ENCODE measurements at regions not wholly inside any gene's neighbourhood (a gene's known extent, or its start where the extent isn't known, plus 50 kb on each side); places are given as distances from the start of the nearest gene placed in this dataset.

DNA sequence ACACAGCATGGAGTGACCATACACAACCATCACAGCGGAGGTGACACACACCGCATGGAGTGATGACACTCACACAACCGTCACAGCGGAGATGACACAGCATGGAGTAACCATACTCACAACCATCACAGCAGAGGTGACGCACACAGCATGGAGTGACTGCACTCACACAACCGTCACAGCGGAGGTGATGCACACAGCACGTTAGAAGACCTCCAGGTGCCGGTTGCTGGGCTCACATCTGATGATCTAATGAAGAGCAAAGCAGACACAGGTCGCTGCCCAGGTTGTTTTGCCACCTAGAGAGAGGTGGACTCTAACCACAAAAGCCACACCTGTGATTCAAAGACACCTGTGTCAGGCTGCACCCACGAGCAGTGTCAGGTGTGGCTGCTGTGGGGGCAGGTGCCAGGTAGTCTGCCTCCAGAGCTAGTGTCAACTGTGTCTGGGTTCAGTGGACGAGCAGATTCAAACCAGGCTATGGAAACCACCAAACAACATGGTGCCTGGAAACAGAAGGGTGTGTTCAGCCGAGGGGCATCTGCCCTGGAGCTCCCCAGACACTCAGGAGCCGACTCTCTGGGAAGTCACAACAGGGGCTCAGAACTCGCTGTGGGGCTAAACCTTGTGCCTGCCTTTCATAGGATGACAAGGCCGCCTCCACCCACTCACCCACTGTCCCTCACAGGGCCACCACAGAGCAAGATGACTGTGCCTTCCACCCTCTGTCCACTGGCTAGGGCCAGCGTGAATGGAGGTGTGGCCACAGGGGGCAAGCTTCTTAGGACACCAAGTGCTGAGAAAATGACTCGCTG lies 608.2 kb downstream of the TBC1D22A start:
- no peaks in the 10 kb centered on the region for H3K9me3 ChIP-seq (ENCODE audit: low read length)
- intact Hi-C loops (cut with micrococcal nuclease) = no loop called here

GRCh38 chr22:47369431-47370015 lies 607.1 kb downstream of the TBC1D22A start:
- H3K9ac ChIP-seq (ENCODE audit: low read length) = no peak overlapping the region; the same call in 1 of the 2 replicates
- TF ChIP-seq EZH2 (IDR thresholded peaks at IDR 0.05; ENCODE audit: low read length, unreplicated experiment) = no peak
- TF ChIP-seq, protein P1, sequence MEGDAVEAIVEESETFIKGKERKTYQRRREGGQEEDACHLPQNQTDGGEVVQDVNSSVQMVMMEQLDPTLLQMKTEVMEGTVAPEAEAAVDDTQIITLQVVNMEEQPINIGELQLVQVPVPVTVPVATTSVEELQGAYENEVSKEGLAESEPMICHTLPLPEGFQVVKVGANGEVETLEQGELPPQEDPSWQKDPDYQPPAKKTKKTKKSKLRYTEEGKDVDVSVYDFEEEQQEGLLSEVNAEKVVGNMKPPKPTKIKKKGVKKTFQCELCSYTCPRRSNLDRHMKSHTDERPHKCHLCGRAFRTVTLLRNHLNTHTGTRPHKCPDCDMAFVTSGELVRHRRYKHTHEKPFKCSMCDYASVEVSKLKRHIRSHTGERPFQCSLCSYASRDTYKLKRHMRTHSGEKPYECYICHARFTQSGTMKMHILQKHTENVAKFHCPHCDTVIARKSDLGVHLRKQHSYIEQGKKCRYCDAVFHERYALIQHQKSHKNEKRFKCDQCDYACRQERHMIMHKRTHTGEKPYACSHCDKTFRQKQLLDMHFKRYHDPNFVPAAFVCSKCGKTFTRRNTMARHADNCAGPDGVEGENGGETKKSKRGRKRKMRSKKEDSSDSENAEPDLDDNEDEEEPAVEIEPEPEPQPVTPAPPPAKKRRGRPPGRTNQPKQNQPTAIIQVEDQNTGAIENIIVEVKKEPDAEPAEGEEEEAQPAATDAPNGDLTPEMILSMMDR (conservative IDR thresholded peaks at IDR 0.05; ENCODE audit: low read depth, low read length) = no peak
- no peak for TF ChIP-seq EZH2phosphoT487 (IDR thresholded peaks at IDR 0.05; ENCODE audit: borderline replicate concordance, low read length)

More for the DNA sequence above, 608.2 kb downstream of the TBC1D22A start:
- Histone ChIP-seq H3K4me1 (ENCODE audit: insufficient read depth, low read length) (no peaks in the 10 kb centered on the region), H3K27ac (ENCODE audit: low read length) (0 out of 2 replicates have a peak overlapping the region, but pooled peaks have one; percentile 11), H3K27me3 (ENCODE audit: low read length) (no peaks in the 10 kb centered on the region), H3K9me2 (replicated peaks; ENCODE audit: low read length) (no peaks in the 10 kb centered on the region), H3F3A (ENCODE audit: low read length, unreplicated experiment) (no peaks in the 10 kb centered on the region), H3K4me3 (ENCODE audit: low read length) (no peak overlapping the region), H4K20me1 (ENCODE audit: low read length) (no peaks in the 10 kb centered on the region), H3K4me2 (ENCODE audit: low read length) (no peak overlapping the region), H3K9ac (ENCODE audit: low read length) (no peak overlapping the region), H3K79me2 (ENCODE audit: low read length) (no peaks in the 10 kb centered on the region), H3K36me3 (ENCODE audit: low read depth, low read length) (no peaks in the 10 kb centered on the region), H2AFZ (ENCODE audit: low read length) (no peak overlapping the region)
- POLR2A ChIA-PET (ENCODE audit: unreplicated experiment) = no interaction called here
- CTCF ChIA-PET = no interaction called here
- no TSS peak for BruUV-seq (replicated peaks)
- ATAC-seq (no peak), DNase-seq (peak; percentile 7)
- TF ChIP-seq EZH2 (IDR thresholded peaks at IDR 0.05; ENCODE audit: low read length, unreplicated experiment) (no peak), EZH2phosphoT487 (IDR thresholded peaks at IDR 0.05; ENCODE audit: borderline replicate concordance, low read length) (no peak)
- TF ChIP-seq, protein P1 (conservative IDR thresholded peaks at IDR 0.05; ENCODE audit: low read depth, low read length) = no peak

GRCh38 chr22:47369020-47369419 lies 606.6 kb downstream of the TBC1D22A start:
- intact Hi-C loops (cut with micrococcal nuclease) = no loop called here
- Histone ChIP-seq H3K79me2 (ENCODE audit: low read length) (no peaks in the 10 kb centered on the region), H3K4me2 (ENCODE audit: low read length) (no peak overlapping the region)

More at GRCh38 chr22:47369431-47370015, 607.1 kb downstream of the TBC1D22A start:
- no TSS peak for BruUV-seq (replicated peaks)
- H3F3A ChIP-seq (ENCODE audit: low read length, unreplicated experiment) = no peaks in the 10 kb centered on the region
- intact Hi-C loops (cut with micrococcal nuclease) = no loop called here
- no peak overlapping the region for H3K4me3 ChIP-seq (ENCODE audit: low read length)
- no peak overlapping the region for H3K4me2 ChIP-seq (ENCODE audit: low read length)
- no peaks in the 10 kb centered on the region for H3K4me1 ChIP-seq (ENCODE audit: insufficient read depth, low read length)
- no peaks in the 10 kb centered on the region for H3K9me2 ChIP-seq (replicated peaks; ENCODE audit: low read length)
- H3K27me3 ChIP-seq (ENCODE audit: low read length) = no peaks in the 10 kb centered on the region
- H3K79me2 ChIP-seq (ENCODE audit: low read length) = no peaks in the 10 kb centered on the region
- ChIA-PET CTCF (no interaction called here), POLR2A (ENCODE audit: unreplicated experiment) (no interaction called here)
- H3K9me3 ChIP-seq (ENCODE audit: low read length) = no peaks in the 10 kb centered on the region
- ATAC-seq = no peak
- no peaks in the 10 kb centered on the region for H4K20me1 ChIP-seq (ENCODE audit: low read length)
- H3K27ac ChIP-seq (ENCODE audit: low read length) = peak overlapping the region; percentile 41
- no peak overlapping the region for H2AFZ ChIP-seq (ENCODE audit: low read length)
- H3K36me3 ChIP-seq (ENCODE audit: low read depth, low read length) = no peaks in the 10 kb centered on the region
- DNase-seq = no peak

More at GRCh38 chr22:47369020-47369419, 606.6 kb downstream of the TBC1D22A start:
- H4K20me1 ChIP-seq (ENCODE audit: low read length) = no peaks in the 10 kb centered on the region
- H3K9ac ChIP-seq (ENCODE audit: low read length) = no peak overlapping the region
- CTCF ChIA-PET = no interaction called here
- H3K9me3 ChIP-seq (ENCODE audit: low read length) = no peaks in the 10 kb centered on the region
- ATAC-seq = no peak
- no peaks in the 10 kb centered on the region for H3F3A ChIP-seq (ENCODE audit: low read length, unreplicated experiment)
- H3K4me3 ChIP-seq (ENCODE audit: low read length) = no peak overlapping the region
- TF ChIP-seq, protein P1 (conservative IDR thresholded peaks at IDR 0.05; ENCODE audit: low read depth, low read length) = no peak
- TF ChIP-seq EZH2 (IDR thresholded peaks at IDR 0.05; ENCODE audit: low read length, unreplicated experiment) = no peak
- TF ChIP-seq EZH2phosphoT487 (IDR thresholded peaks at IDR 0.05; ENCODE audit: borderline replicate concordance, low read length) = no peak
- H3K4me1 ChIP-seq (ENCODE audit: insufficient read depth, low read length) = no peaks in the 10 kb centered on the region
- H3K9me2 ChIP-seq (replicated peaks; ENCODE audit: low read length) = no peaks in the 10 kb centered on the region
- no peak overlapping the region for H3K27ac ChIP-seq (ENCODE audit: low read length)
- no peaks in the 10 kb centered on the region for H3K36me3 ChIP-seq (ENCODE audit: low read depth, low read length)
- DNase-seq = no peak
- no TSS peak for BruUV-seq (replicated peaks)
- POLR2A ChIA-PET (ENCODE audit: unreplicated experiment) = no interaction called here
- H3K27me3 ChIP-seq (ENCODE audit: low read length) = no peaks in the 10 kb centered on the region
- no peak overlapping the region for H2AFZ ChIP-seq (ENCODE audit: low read length)

Measured in PC-3 (cell line).